H9 (cell line): ENCODE measurements at regions not wholly inside any gene's neighbourhood (a gene's known extent, or its start where the extent isn't known, plus 50 kb on each side); places are given as distances from the start of the nearest gene placed in this dataset.
"Not testable (repeated sequence)": the region's sequence is repeated elsewhere in the genome, so short reads cannot be mapped to it uniquely, and the experiment has no call there.

ENCODE experiments used
- DNase-seq: peaks from one replicate; pipeline ENCODE4 v3.0.0-alpha.2; 2017
- H2AFZ ChIP-seq: one replicate; pipeline ENCODE4 v1.6.1; 2013; ENCODE audit warnings: mild to moderate bottlenecking, low read length, control low read depth, moderate library complexity
- H2AK5ac ChIP-seq: 2 replicates; pipeline ENCODE4 v1.6.1; 2013; ENCODE audit warnings: low read length, control low read depth, mixed read lengths; ENCODE audit not compliant: insufficient read length
- H2BK120ac ChIP-seq: one replicate; pipeline ENCODE4 v1.6.1; 2013; ENCODE audit warnings: low read depth, mild to moderate bottlenecking, low read length, control low read depth, inconsistent platforms; ENCODE audit not compliant: poor library complexity, severe bottlenecking
- H2BK12ac ChIP-seq: 2 replicates; pipeline ENCODE4 v1.6.1; 2013; ENCODE audit warnings: low read length, control low read depth, mixed read lengths, low read depth; ENCODE audit not compliant: insufficient read length
- H2BK15ac ChIP-seq: 2 replicates; pipeline ENCODE4 v1.6.1; 2013; ENCODE audit warnings: low read depth, low read length, control low read depth
- H2BK20ac ChIP-seq: one replicate; pipeline ENCODE4 v1.6.1; 2013; ENCODE audit warnings: low read depth, mild to moderate bottlenecking, low read length, control low read depth, inconsistent platforms; ENCODE audit not compliant: poor library complexity, severe bottlenecking
- H2BK5ac ChIP-seq: 2 replicates; pipeline ENCODE4 v1.6.1; 2013; ENCODE audit warnings: low read length, control low read depth, mixed read lengths; ENCODE audit not compliant: insufficient read length
- H3K14ac ChIP-seq: 2 replicates; pipeline ENCODE4 v1.6.1; 2013; ENCODE audit warnings: low read length, control low read depth; ENCODE audit not compliant: insufficient read depth
- H3K18ac ChIP-seq: 2 replicates; pipeline ENCODE4 v1.6.1; 2013; ENCODE audit warnings: low read depth, mild to moderate bottlenecking, mixed read lengths, low read length, control low read depth; ENCODE audit not compliant: insufficient read length
- H3K23ac ChIP-seq: 2 replicates; pipeline ENCODE4 v1.6.1; 2013; ENCODE audit warnings: low read length, control low read depth, mixed read lengths, low read depth; ENCODE audit not compliant: insufficient read length
- H3K23me2 ChIP-seq: 2 replicates; pipeline ENCODE4 v1.6.1; 2013; ENCODE audit warnings: low read depth, mild to moderate bottlenecking, mixed read lengths, low read length, control low read depth; ENCODE audit not compliant: insufficient read length, poor library complexity, severe bottlenecking
- H3K27ac ChIP-seq: 2 replicates; pipeline ENCODE4 v1.5.1; 2013; ENCODE audit warnings: low read length, control low read depth, mixed read lengths, low read depth; ENCODE audit not compliant: insufficient read length
- H3K27me3 ChIP-seq: 2 replicates; pipeline ENCODE4 v1.6.1; 2013; ENCODE audit warnings: low read length, control low read depth, inconsistent platforms; ENCODE audit not compliant: insufficient read depth
- H3K4ac ChIP-seq: 2 replicates; pipeline ENCODE4 v1.6.1; 2013; ENCODE audit warnings: low read depth, mild to moderate bottlenecking, control low read depth, inconsistent platforms, low read length, moderate library complexity
- H3K4me1 ChIP-seq: 2 replicates; pipeline ENCODE4 v1.6.1; 2013; ENCODE audit warnings: low read length, control low read depth, inconsistent platforms; ENCODE audit not compliant: insufficient read depth
- H3K4me2 ChIP-seq: 2 replicates; pipeline ENCODE4 v1.6.1; 2013; ENCODE audit warnings: low read length, control low read depth, mixed read lengths; ENCODE audit not compliant: insufficient read length, insufficient read depth
- H3K56ac ChIP-seq: 2 replicates; pipeline ENCODE4 v1.6.1; 2013; ENCODE audit warnings: low read depth, mild to moderate bottlenecking, mixed read lengths, low read length, control low read depth; ENCODE audit not compliant: insufficient read length
- H3K79me1 ChIP-seq: 2 replicates; pipeline ENCODE4 v1.6.1; 2013; ENCODE audit warnings: low read depth, mild to moderate bottlenecking, moderate library complexity, low read length, control low read depth, inconsistent platforms; ENCODE audit not compliant: insufficient read depth, poor library complexity, severe bottlenecking
- H3K79me2 ChIP-seq: 2 replicates; pipeline ENCODE4 v1.6.1; 2013; ENCODE audit warnings: low read length, control low read depth, inconsistent platforms; ENCODE audit not compliant: insufficient read depth
- H3K9ac ChIP-seq: 2 replicates; pipeline ENCODE4 v1.6.1; 2013; ENCODE audit warnings: low read length, control low read depth, mixed read lengths; ENCODE audit not compliant: insufficient read length; ENCODE audit errors: extremely low read depth
- H3K9me3 ChIP-seq: one replicate; pipeline ENCODE4 v1.6.1; 2013; ENCODE audit warnings: low read depth, low read length, inconsistent platforms; ENCODE audit not compliant: control insufficient read depth
- H3T11ph ChIP-seq: one replicate; pipeline ENCODE4 v1.6.1; 2013; ENCODE audit warnings: mild to moderate bottlenecking, low read length, control low read depth, inconsistent platforms
- H4K20me1 ChIP-seq: one replicate; pipeline ENCODE4 v1.6.1; 2013; ENCODE audit not compliant: control insufficient read depth, insufficient read length, insufficient read depth
- H4K5ac ChIP-seq: 2 replicates; pipeline ENCODE4 v1.6.1; 2013; ENCODE audit warnings: low read depth, mild to moderate bottlenecking, mixed read lengths, low read length, control low read depth; ENCODE audit not compliant: insufficient read length
- H4K8ac ChIP-seq: replicated peaks from 2 replicates; pipeline ENCODE4 v1.6.1; 2013; ENCODE audit warnings: low read length, control low read depth, mixed read lengths, low read depth; ENCODE audit not compliant: insufficient read length
- H4K91ac ChIP-seq: 2 replicates; pipeline ENCODE4 v1.6.1; 2013; ENCODE audit warnings: low read depth, mild to moderate bottlenecking, moderate library complexity, mixed read lengths, low read length, control low read depth; ENCODE audit not compliant: insufficient read length
- H3K27ac Mint-ChIP-seq, 3 experiments: 2 replicates in 2 of 3; 3 replicates in 1 of 3; pipeline ENCODE4 v1.8.0; 2020 to 2021; ENCODE audit warnings: mixed read lengths in 3 of 3, mild to moderate bottlenecking in 1 of 3, moderate library complexity in 1 of 3
- H3K27me3 Mint-ChIP-seq: 2 replicates; pipeline ENCODE4 v1.8.0; 2021; ENCODE audit warnings: low read depth, mild to moderate bottlenecking, moderate library complexity, mixed read lengths
- H3K36me3 Mint-ChIP-seq, 3 experiments: 2 replicates in 2 of 3; 3 replicates in 1 of 3; pipeline ENCODE4 v1.8.0; 2020 to 2021; ENCODE audit warnings: low read depth in 3 of 3, mixed read lengths in 3 of 3; ENCODE audit not compliant: insufficient read depth in 1 of 3
- H3K4me1 Mint-ChIP-seq, 2 experiments: 2 replicates each; pipeline ENCODE4 v1.8.0; 2020; ENCODE audit warnings: mixed read lengths in 2 of 2
- H3K4me3 Mint-ChIP-seq, 2 experiments: 2 replicates in 1 of 2; 3 replicates in 1 of 2; pipeline ENCODE4 v1.8.0; 2020 to 2021; ENCODE audit warnings: mild to moderate bottlenecking in 2 of 2, mixed read lengths in 2 of 2, moderate library complexity in 1 of 2
- H3K9me3 Mint-ChIP-seq, 2 experiments: 2 replicates in 1 of 2; 3 replicates in 1 of 2; pipeline ENCODE4 v1.8.0; 2020; ENCODE audit warnings: mild to moderate bottlenecking in 2 of 2, mixed read lengths in 2 of 2, moderate library complexity in 1 of 2
- WGBS: extraction: QIAGEN DNeasy Blood & Tissue Kit; methylation state at CpG from one replicate; pipeline ENCODE4 v1.1.7; 2013; ENCODE audit warnings: missing lambda C conversion rate, low lambda C conversion rate, mixed read lengths; ENCODE audit not compliant: insufficient read length; ENCODE audit errors: extremely low coverage; 5-methylcytosine and 5-hydroxymethylcytosine counted together
- TF ChIP-seq, protein P1 (sequence below): fragments of 200-600 bp; sonication (generic); conservative IDR thresholded peaks from 3 replicates; pipeline ENCODE4 v1.8.0; 2021; ENCODE audit warnings: antibody characterized with exemption, mild to moderate bottlenecking

GRCh38 chr20:40628877-40629276 is 60.2 kb downstream of the MAFB start:
- Histone ChIP-seq H2BK12ac (no peak overlapping the region), H3K27ac (no peak overlapping the region), H2AK5ac (no peak overlapping the region), H3K18ac (no peak overlapping the region), H3K9ac (no peak overlapping the region), H3K4me1 (peaks cover 2% of the 10 kb centered on the region; the same call in 1 of the 2 replicates), H2AFZ (no peak overlapping the region), H3K27me3 (no peaks in the 10 kb centered on the region), H2BK5ac (no peak overlapping the region), H3T11ph (no peak overlapping the region), H4K20me1 (no peaks in the 10 kb centered on the region), H3K4ac (no peak overlapping the region), H3K14ac (no peak overlapping the region), H4K91ac (no peak overlapping the region), H2BK15ac (no peak overlapping the region), H3K9me3 (no peaks in the 10 kb centered on the region), H3K23ac (no peak overlapping the region), H3K79me1 (no peaks in the 10 kb centered on the region), H2BK20ac (no peak overlapping the region), H3K79me2 (no peaks in the 10 kb centered on the region), H3K4me2 (no peak overlapping the region), H3K23me2 (no peaks in the 10 kb centered on the region), H3K56ac (no peak overlapping the region), H2BK120ac (no peak overlapping the region), H4K5ac (no peak overlapping the region), H4K8ac (no peak overlapping the region)
- no CpG with 5 or more reads among the region's 10 CpGs for WGBS
- H3K27me3 Mint-ChIP-seq = peaks cover 2% of the 10 kb centered on the region; the same call in 1 of the 2 replicates
- TF ChIP-seq, protein P1, sequence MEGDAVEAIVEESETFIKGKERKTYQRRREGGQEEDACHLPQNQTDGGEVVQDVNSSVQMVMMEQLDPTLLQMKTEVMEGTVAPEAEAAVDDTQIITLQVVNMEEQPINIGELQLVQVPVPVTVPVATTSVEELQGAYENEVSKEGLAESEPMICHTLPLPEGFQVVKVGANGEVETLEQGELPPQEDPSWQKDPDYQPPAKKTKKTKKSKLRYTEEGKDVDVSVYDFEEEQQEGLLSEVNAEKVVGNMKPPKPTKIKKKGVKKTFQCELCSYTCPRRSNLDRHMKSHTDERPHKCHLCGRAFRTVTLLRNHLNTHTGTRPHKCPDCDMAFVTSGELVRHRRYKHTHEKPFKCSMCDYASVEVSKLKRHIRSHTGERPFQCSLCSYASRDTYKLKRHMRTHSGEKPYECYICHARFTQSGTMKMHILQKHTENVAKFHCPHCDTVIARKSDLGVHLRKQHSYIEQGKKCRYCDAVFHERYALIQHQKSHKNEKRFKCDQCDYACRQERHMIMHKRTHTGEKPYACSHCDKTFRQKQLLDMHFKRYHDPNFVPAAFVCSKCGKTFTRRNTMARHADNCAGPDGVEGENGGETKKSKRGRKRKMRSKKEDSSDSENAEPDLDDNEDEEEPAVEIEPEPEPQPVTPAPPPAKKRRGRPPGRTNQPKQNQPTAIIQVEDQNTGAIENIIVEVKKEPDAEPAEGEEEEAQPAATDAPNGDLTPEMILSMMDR = no peak
- H3K36me3 Mint-ChIP-seq = peaks cover 0 to 5% (median 3%) of the 10 kb centered on the region in 3 experiments; a peak in 2 of 7 replicates
- no peak overlapping the region for H3K4me3 Mint-ChIP-seq
- no peak overlapping the region; a peak in 1 of 7 replicates for H3K27ac Mint-ChIP-seq
- H3K9me3 Mint-ChIP-seq = peaks cover 4 to 8% of the 10 kb centered on the region in 2 experiments; a peak in 3 of 5 replicates
- no peak for DNase-seq
- peaks cover 0 to 7% of the 10 kb centered on the region in 2 experiments; a peak in 3 of 4 replicates for H3K4me1 Mint-ChIP-seq

DNA sequence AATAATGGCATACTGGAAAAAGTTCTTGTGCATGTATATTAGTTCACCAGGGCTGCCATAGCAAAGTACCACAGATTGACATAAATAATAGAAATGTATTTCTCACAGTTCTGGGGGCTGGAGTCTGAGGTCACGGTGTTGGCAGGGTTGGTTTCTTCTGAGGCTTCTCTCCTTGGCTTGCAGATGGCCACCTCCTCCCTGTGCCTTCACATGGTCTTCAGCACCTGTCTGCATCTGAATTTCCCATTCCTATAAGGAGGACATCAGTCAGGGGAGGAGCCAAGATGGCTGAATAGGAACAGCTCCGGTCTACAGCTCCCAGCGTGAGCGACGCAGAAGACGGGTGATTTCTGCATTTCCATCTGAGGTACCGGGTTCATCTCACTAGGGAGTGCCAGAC is 70.0 kb downstream of the MAFB start:
- not testable (repeated sequence) for H3K18ac ChIP-seq, H3K4me1 ChIP-seq, H4K20me1 ChIP-seq, H4K8ac ChIP-seq, H4K91ac ChIP-seq, H2AFZ ChIP-seq, H3K9me3 ChIP-seq, H3K36me3 Mint-ChIP-seq, H3K27ac ChIP-seq, H4K5ac ChIP-seq, H3K56ac ChIP-seq, H2BK5ac ChIP-seq, H3K14ac ChIP-seq, DNase-seq, H3K4ac ChIP-seq, H3K23me2 ChIP-seq, H2BK120ac ChIP-seq, H3K79me1 ChIP-seq, H3K27ac Mint-ChIP-seq, H3K23ac ChIP-seq, H3K79me2 ChIP-seq, H3K4me1 Mint-ChIP-seq, H3T11ph ChIP-seq, H2BK15ac ChIP-seq, H2BK20ac ChIP-seq, H2BK12ac ChIP-seq, H3K27me3 ChIP-seq, H3K9me3 Mint-ChIP-seq, H3K9ac ChIP-seq, H2AK5ac ChIP-seq
- H3K4me2 ChIP-seq = peak overlapping the region; percentile 30
- WGBS = no CpG with 5 or more reads among the region's 7 CpGs
- Mint-ChIP-seq H3K4me3 (peak overlapping the region; percentile 34 to 53; a peak in 3 of 5 replicates), H3K27me3 (peaks cover 13% of the 10 kb centered on the region; the same call in 1 of the 2 replicates)
